D721Med (cell line): ENCODE measurements at regions not wholly inside any gene's neighbourhood (a gene's known extent, or its start where the extent isn't known, plus 50 kb on each side); places are given as distances from the start of the nearest gene placed in this dataset.
"Not testable (repeated sequence)": the region's sequence is repeated elsewhere in the genome, so short reads cannot be mapped to it uniquely, and the experiment has no call there.

Experiments used
- DNase-seq: peaks from one replicate; pipeline ENCODE4 v3.0.0; 2011; ENCODE audit warnings: low spot score; ENCODE audit not compliant: insufficient read length
- FAIRE-seq: peaks from 2 replicates; lab custom pipeline; 2011; peaks lifted over from hg19 to GRCh38; lab: Jason Lieb, UNC
- TF ChIP-seq, protein P1 (sequence below): IDR thresholded peaks from 2 replicates; pipeline ENCODE4 v1.5.1; 2012; ENCODE audit warnings: mild to moderate bottlenecking, control low read depth; ENCODE audit not compliant: insufficient read depth; ENCODE audit errors: missing control alignments

DNA sequence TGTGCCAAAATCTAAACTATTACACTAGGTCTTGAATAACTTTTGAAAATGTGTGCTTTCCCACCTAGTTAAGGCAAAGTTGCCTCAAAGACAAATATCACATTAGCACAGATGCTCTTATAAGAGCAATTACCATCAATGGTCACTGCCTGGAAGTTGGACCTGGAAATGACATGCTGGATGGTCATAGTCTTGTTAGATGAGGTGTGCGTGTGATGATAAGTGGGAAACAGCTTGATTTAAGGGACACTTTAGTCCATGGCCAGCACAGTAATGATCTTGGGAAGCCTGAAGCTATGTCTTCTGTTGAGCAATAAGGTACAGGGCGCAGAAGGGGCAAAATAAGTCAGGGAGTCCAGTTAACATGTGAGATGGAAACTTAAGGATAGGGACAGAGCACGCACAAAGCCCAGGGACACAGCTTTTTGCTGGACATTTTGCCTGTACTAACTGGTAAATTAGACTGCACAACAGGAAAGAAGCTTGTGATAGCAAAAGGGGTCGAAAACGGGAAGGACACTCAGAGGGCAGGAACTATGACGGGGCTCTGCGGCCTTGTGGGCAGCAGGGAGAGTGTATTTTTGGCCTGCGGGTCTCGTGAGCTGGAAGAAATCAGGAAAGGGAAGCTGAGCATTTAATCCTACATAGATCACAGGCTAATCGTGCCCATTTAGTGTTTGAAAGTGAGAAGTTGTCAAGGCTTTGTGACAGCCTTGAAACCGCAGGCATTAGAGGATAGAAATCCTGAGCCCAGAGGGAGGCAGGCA lies 66.7 kb upstream of the BMP2 start:
- TF ChIP-seq, protein P1, sequence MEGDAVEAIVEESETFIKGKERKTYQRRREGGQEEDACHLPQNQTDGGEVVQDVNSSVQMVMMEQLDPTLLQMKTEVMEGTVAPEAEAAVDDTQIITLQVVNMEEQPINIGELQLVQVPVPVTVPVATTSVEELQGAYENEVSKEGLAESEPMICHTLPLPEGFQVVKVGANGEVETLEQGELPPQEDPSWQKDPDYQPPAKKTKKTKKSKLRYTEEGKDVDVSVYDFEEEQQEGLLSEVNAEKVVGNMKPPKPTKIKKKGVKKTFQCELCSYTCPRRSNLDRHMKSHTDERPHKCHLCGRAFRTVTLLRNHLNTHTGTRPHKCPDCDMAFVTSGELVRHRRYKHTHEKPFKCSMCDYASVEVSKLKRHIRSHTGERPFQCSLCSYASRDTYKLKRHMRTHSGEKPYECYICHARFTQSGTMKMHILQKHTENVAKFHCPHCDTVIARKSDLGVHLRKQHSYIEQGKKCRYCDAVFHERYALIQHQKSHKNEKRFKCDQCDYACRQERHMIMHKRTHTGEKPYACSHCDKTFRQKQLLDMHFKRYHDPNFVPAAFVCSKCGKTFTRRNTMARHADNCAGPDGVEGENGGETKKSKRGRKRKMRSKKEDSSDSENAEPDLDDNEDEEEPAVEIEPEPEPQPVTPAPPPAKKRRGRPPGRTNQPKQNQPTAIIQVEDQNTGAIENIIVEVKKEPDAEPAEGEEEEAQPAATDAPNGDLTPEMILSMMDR, result no peak
- FAIRE-seq, result no peak
- DNase-seq, result no peak

DNA sequence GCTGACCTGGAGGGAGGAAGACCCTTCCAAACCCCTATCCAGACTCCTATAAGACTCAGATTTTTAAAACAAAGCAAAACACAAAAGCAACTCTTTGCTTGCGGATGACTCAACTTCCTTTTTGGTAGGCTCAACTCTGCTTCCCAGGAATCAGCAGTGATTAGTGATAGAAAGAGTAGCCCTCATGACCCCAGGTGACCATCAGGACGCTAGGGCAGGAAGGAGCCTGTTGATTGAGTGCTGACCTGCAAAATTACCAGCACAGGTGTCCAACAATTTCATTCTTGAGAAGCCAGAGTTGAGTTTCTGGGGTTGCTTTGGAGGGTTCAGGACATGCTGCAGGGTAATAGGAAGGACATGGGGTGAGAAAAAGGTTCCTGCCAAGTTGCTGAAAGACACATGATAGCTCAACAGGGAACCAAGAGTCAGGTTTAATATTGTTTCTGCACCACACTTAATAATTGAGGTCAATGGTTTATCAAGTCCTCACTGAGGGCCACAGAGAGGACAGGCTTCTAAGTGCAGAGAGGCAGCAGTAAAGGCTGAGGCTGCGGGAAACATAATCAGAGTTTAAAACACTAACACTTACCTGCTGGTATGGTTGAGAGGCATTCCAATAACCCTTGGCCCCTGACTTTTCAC lies 67.4 kb upstream of the BMP2 start:
- no peak for DNase-seq
- FAIRE-seq, result no peak
- TF ChIP-seq, protein P1, result no peak

- TF ChIP-seq, protein P1, result no peak
- FAIRE-seq (no peak), DNase-seq (no peak)
Measured at GRCh38 chr20:6698723-6699122, 68.8 kb upstream of the BMP2 start.

- no peak for DNase-seq
- no peak for FAIRE-seq
- TF ChIP-seq, protein P1, result no peak
Measured at GRCh38 chr20:6698056-6698455, 69.4 kb upstream of the BMP2 start.

- DNase-seq (no peak), FAIRE-seq (no peak)
- TF ChIP-seq, protein P1, result no peak
Measured at GRCh38 chr20:6697228-6697972, 70.1 kb upstream of the BMP2 start.

- FAIRE-seq (no peak), DNase-seq (no peak)
- TF ChIP-seq, protein P1, result no peak
Measured at GRCh38 chr20:6696001-6696400, 71.5 kb upstream of the BMP2 start.

- not testable (repeated sequence) for DNase-seq, FAIRE-seq
Measured at GRCh38 chr20:6693808-6694198, 73.7 kb upstream of the BMP2 start.
